Lower leg skin (tissue), 3 donors: ENCODE measurements at regions not wholly inside any gene's neighbourhood (a gene's known extent, or its start where the extent isn't known, plus 50 kb on each side); places are given as distances from the start of the nearest gene placed in this dataset.

Experiments
- CTCF ChIP-seq, 3 donors: fragments of 450-650 bp; IDR thresholded peaks; one replicate each; pipeline ENCODE4 v1.5.1; 2016; ENCODE audit warnings: antibody characterized with exemption in 3 of 3, mild to moderate bottlenecking in 3 of 3, moderate library complexity in 2 of 3
- POLR2A ChIP-seq, 2 donors: fragments of 450-650 bp; IDR thresholded peaks; one replicate each; pipeline ENCODE4 v1.6.1; 2016 to 2017; ENCODE audit warnings: antibody characterized with exemption in 2 of 2, mild to moderate bottlenecking in 1 of 2, moderate library complexity in 1 of 2

DNA sequence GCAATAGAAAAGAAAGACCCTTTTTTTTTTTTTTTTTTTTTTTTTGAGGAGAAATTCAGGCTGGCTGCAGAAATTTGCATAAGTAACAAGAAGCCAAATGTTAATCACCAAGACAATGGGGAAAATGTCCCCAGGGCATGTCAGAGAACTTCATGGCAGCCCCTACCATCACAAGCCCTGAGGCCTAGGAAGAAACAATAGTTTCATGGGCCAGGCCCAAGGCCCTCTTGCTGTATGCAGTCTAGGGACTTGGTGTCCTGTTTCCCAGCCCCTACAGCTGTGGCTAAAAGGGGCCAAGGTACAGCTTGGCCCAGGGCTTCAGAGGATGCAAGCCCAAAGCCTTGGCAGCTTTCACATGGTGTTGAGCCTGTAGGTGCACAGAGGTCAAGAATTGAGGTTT lies 88.4 kb upstream of the TPP2 start:
- TF ChIP-seq CTCF (IDR thresholded peaks at IDR 0.05), result no peak
- no peak for TF ChIP-seq POLR2A (IDR thresholded peaks at IDR 0.05)
